ENCODE measurements at regions not wholly inside any gene's neighbourhood (a gene's known extent, or its start where the extent isn't known, plus 50 kb on each side); places are given as distances from the start of the nearest gene placed in this dataset.

DNA sequence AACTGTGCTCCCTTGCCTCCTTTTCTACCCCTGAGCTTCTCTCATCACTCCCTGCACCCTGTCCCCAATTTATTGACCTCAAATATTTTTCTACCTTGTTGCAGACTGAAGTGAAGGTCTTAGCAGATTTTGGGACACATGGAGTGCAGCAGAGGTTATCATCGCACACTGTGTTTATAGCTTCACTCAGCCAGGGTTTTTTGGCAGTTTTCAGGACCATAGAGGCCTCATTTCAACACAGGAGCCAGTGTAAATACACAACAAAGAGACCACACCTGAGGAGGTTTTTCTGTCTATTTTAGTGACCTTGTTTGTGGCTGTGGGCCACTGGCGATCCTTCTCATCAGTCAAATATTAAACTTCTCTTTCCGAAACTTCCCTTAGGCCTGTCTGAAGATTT lies 457.1 kb downstream of the SPRY1 start:
- TF ChIP-seq ZNF274 (IDR thresholded peaks at IDR 0.05; ENCODE audit: low read depth, low read length): no peak

GRCh38 chr4:123856689-123857545 lies 460.3 kb downstream of the SPRY1 start:
- no peak overlapping the region for H3K4me3 ChIP-seq (ENCODE audit: low read length)

More for the DNA sequence above, 457.1 kb downstream of the SPRY1 start:
- no peak overlapping the region for H3K4me3 ChIP-seq (ENCODE audit: low read length)

DNA sequence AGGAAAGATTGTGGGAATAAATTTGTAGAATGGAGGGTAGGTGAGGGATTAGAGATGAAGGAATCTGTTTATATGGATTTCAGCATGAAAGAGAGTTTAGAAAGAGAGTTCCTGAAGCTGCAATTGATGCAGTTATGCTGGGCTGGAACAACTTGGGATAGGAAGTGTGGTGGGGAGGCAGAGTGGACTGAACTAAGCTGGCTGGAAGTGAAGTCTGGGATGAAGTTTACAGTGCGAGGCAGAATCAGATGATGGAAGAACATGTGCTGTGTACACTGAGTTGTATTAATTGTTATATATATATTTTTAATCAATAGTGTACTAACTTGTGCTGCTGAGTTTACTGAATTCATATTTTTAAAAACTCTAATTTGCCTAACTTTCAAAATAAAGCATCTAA lies 461.9 kb downstream of the SPRY1 start:
- no peak overlapping the region for H3K4me3 ChIP-seq (ENCODE audit: low read length)
- TF ChIP-seq ZNF274 (IDR thresholded peaks at IDR 0.05; ENCODE audit: low read depth, low read length): no peak

More at GRCh38 chr4:123856689-123857545, 460.3 kb downstream of the SPRY1 start:
- TF ChIP-seq ZNF274 (IDR thresholded peaks at IDR 0.05; ENCODE audit: low read depth, low read length): no peak

DNA sequence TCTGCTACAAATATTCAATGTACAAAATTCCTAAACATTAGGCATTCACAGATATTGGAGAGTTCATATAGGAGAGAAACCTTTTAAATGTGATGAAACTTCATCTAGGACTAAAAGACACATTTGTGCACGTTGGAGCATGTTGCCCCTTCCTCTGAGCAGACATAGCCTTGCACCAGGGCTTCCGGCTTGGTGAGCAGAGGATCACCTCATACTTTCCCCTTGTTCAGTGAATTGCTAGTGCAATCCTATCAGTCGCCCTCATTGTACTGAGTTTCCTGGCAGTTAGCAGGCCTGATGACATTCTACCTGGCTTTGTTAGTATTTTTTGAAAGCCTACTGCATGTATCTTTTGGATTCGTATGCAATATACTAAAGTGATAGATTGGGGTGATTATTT lies 466.2 kb downstream of the SPRY1 start:
- no peak overlapping the region for H3K4me3 ChIP-seq (ENCODE audit: low read length)
- no peak for TF ChIP-seq ZNF274 (IDR thresholded peaks at IDR 0.05; ENCODE audit: low read depth, low read length)

GRCh38 chr4:123866796-123867195 lies 470.2 kb downstream of the SPRY1 start:
- TF ChIP-seq ZNF274 (IDR thresholded peaks at IDR 0.05; ENCODE audit: low read depth, low read length): no peak
- H3K4me3 ChIP-seq (ENCODE audit: low read length): no peak overlapping the region

- no peak for TF ChIP-seq ZNF274 (IDR thresholded peaks at IDR 0.05; ENCODE audit: low read depth, low read length)
- H3K4me3 ChIP-seq (ENCODE audit: low read length): no peak overlapping the region
Observed at GRCh38 chr4:123867910-123868587, 471.5 kb downstream of the SPRY1 start.

- no peak overlapping the region for H3K4me3 ChIP-seq (ENCODE audit: low read length)
- no peak for TF ChIP-seq ZNF274 (IDR thresholded peaks at IDR 0.05; ENCODE audit: low read depth, low read length)
Observed at GRCh38 chr4:123869286-123870215, 473.0 kb downstream of the SPRY1 start.

GRCh38 chr4:123870216-123870876 lies 473.8 kb downstream of the SPRY1 start:
- no peak overlapping the region for H3K4me3 ChIP-seq (ENCODE audit: low read length)
- TF ChIP-seq ZNF274 (IDR thresholded peaks at IDR 0.05; ENCODE audit: low read depth, low read length): no peak

- TF ChIP-seq ZNF274 (IDR thresholded peaks at IDR 0.05; ENCODE audit: low read depth, low read length): no peak
- H3K4me3 ChIP-seq (ENCODE audit: low read length): no peak overlapping the region
Observed at GRCh38 chr4:123871341-123871740, 474.7 kb downstream of the SPRY1 start.

- TF ChIP-seq ZNF274 (IDR thresholded peaks at IDR 0.05; ENCODE audit: low read depth, low read length): no peak
- H3K4me3 ChIP-seq (ENCODE audit: low read length): no peak overlapping the region
Observed at GRCh38 chr4:123874063-123874462, 477.5 kb downstream of the SPRY1 start.

GRCh38 chr4:123876143-123876542 lies 479.5 kb downstream of the SPRY1 start:
- TF ChIP-seq ZNF274 (IDR thresholded peaks at IDR 0.05; ENCODE audit: low read depth, low read length): no peak
- H3K4me3 ChIP-seq (ENCODE audit: low read length): no peak overlapping the region

GRCh38 chr4:123876671-123877101 lies 480.1 kb downstream of the SPRY1 start:
- TF ChIP-seq ZNF274 (IDR thresholded peaks at IDR 0.05; ENCODE audit: low read depth, low read length): no peak
- no peak overlapping the region for H3K4me3 ChIP-seq (ENCODE audit: low read length)

- no peak overlapping the region for H3K4me3 ChIP-seq (ENCODE audit: low read length)
- no peak for TF ChIP-seq ZNF274 (IDR thresholded peaks at IDR 0.05; ENCODE audit: low read depth, low read length)
Observed at GRCh38 chr4:123877551-123877950, 481.0 kb downstream of the SPRY1 start.

Measured in GM08714 (cell line).